ENCODE measurements at regions not wholly inside any gene's neighbourhood (a gene's known extent, or its start where the extent isn't known, plus 50 kb on each side); places are given as distances from the start of the nearest gene placed in this dataset.

DNA sequence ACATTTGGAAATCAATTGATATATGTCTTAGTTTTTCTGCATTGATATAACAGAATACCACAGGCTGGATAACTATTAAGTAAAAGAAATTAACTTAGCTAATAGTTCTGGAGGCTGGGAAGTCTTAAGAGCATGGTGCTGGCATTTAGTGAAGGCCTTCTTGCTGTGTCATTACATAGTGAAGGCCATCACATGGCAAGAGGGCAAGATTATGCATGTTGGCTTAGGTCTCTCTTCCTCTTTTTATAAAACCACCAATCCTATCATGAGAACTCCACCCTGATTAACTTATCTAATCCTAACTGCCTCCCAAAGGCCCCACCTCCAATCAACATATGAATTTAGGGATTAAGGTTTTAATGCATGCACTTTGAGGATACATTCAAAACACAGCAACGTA, 225.5 kb upstream of the VRK2 start:
- TF ChIP-seq POLR2A (IDR thresholded peaks at IDR 0.05) (no peak), EP300 (IDR thresholded peaks at IDR 0.05) (no peak)
- TF ChIP-seq, protein P1, sequence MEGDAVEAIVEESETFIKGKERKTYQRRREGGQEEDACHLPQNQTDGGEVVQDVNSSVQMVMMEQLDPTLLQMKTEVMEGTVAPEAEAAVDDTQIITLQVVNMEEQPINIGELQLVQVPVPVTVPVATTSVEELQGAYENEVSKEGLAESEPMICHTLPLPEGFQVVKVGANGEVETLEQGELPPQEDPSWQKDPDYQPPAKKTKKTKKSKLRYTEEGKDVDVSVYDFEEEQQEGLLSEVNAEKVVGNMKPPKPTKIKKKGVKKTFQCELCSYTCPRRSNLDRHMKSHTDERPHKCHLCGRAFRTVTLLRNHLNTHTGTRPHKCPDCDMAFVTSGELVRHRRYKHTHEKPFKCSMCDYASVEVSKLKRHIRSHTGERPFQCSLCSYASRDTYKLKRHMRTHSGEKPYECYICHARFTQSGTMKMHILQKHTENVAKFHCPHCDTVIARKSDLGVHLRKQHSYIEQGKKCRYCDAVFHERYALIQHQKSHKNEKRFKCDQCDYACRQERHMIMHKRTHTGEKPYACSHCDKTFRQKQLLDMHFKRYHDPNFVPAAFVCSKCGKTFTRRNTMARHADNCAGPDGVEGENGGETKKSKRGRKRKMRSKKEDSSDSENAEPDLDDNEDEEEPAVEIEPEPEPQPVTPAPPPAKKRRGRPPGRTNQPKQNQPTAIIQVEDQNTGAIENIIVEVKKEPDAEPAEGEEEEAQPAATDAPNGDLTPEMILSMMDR (IDR thresholded peaks at IDR 0.05): no peak
- no peak overlapping the region for H3K27ac ChIP-seq
- H3K4me1 ChIP-seq (ENCODE audit: insufficient read depth): no peaks in the 10 kb centered on the region
- no peak overlapping the region for H3K4me3 ChIP-seq
- intact Hi-C loops (cut with DNase I): no loop called here
- DNase-seq: no peak
- no peaks in the 10 kb centered on the region for H3K36me3 ChIP-seq
- WGBS, 3 donors: 74 to 82% (median 74%) methylated on average over 1 of the region's 1 CpG
- no peaks in the 10 kb centered on the region for H3K27me3 ChIP-seq
- no peaks in the 10 kb centered on the region for H3K9me3 ChIP-seq

DNA sequence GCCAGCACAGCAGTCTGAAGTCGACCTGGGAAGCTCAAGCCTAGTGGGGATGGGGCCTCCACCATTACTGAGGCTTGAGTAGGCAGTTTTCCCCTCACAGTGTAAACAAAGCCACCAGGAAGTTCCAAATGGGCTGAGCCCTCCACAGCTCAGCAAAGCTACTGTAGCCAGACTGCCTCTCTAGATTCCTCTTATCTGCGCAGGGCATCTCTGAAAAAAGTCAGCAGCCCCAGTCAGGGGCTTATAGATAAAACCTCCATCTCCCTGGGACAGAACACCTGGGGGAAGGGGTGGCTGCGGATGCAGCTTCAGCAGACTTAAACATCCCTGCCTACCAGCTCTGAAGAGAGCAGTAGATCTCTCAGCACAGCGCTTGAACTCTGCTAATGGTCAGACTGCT, 218.4 kb upstream of the VRK2 start:
- intact Hi-C loops (cut with DNase I): no loop called here
- 71 to 84% (median 84%) methylated on average over 4 of the region's 4 CpGs for WGBS, 3 donors
- TF ChIP-seq, protein P1 (IDR thresholded peaks at IDR 0.05): no peak
- TF ChIP-seq POLR2A (IDR thresholded peaks at IDR 0.05): no peak
- TF ChIP-seq EP300 (IDR thresholded peaks at IDR 0.05): no peak
- Histone ChIP-seq H3K27ac (no peak overlapping the region), H3K9me3 (no peaks in the 10 kb centered on the region), H3K36me3 (no peaks in the 10 kb centered on the region), H3K27me3 (no peaks in the 10 kb centered on the region), H3K4me1 (ENCODE audit: insufficient read depth) (no peaks in the 10 kb centered on the region), H3K4me3 (no peak overlapping the region)
- no peak for DNase-seq

DNA sequence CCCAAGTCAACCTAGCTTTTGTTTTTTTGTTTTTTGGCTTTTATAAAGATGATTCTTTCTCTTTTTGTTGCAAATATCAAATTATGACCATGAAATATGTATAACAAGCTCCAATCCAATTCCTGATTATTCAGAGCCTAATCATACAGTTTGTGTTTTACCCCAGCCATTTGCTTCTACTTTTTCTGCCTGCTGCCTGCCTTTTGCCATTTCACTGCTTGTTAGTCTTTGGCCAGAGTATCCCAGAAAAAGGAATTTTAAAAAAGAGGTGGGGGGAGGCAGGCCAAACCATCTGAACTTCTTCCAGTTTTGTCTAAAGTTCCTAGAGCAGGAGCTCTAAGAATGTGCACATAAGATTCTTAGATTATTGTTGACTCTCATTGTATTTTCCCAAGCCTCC, 211.9 kb upstream of the VRK2 start:
- Histone ChIP-seq H3K36me3 (no peaks in the 10 kb centered on the region), H3K27me3 (no peaks in the 10 kb centered on the region), H3K27ac (no peak overlapping the region), H3K4me1 (ENCODE audit: insufficient read depth) (no peaks in the 10 kb centered on the region), H3K4me3 (no peak overlapping the region), H3K9me3 (no peaks in the 10 kb centered on the region)
- no peak for TF ChIP-seq EP300 (IDR thresholded peaks at IDR 0.05)
- TF ChIP-seq POLR2A (IDR thresholded peaks at IDR 0.05): no peak
- TF ChIP-seq, protein P1 (IDR thresholded peaks at IDR 0.05): no peak
- no peak for DNase-seq
- intact Hi-C loops (cut with DNase I): no loop called here

DNA sequence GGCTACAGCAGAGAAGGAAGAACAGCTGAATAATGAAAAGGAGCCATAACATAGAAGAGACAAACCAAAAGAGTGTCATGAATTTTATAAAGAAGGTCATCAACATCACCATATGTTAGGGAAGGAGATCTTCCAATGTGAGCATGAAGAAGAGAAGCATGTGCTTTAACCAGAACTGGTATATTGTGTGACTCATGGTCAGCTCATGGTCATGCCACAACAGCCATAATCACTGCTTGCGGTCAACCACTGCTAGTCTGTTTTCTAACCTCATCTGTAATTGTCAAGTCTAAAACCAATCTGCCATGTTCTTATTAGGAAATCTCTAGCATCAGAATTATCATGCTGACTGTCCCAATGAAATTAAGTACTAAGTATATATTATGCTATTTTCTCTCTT, 204.1 kb upstream of the VRK2 start:
- intact Hi-C loops (cut with DNase I): no loop called here
- no peaks in the 10 kb centered on the region for H3K9me3 ChIP-seq
- no peak overlapping the region for H3K27ac ChIP-seq
- 89 to 100% (median 94%) methylated on average over 1 of the region's 1 CpG for WGBS, 3 donors
- H3K36me3 ChIP-seq: no peaks in the 10 kb centered on the region
- H3K4me1 ChIP-seq (ENCODE audit: insufficient read depth): no peaks in the 10 kb centered on the region
- H3K27me3 ChIP-seq: no peaks in the 10 kb centered on the region
- no peak for DNase-seq
- TF ChIP-seq, protein P1 (IDR thresholded peaks at IDR 0.05): no peak
- TF ChIP-seq EP300 (IDR thresholded peaks at IDR 0.05): no peak
- no peak for TF ChIP-seq POLR2A (IDR thresholded peaks at IDR 0.05)
- no peak overlapping the region for H3K4me3 ChIP-seq

DNA sequence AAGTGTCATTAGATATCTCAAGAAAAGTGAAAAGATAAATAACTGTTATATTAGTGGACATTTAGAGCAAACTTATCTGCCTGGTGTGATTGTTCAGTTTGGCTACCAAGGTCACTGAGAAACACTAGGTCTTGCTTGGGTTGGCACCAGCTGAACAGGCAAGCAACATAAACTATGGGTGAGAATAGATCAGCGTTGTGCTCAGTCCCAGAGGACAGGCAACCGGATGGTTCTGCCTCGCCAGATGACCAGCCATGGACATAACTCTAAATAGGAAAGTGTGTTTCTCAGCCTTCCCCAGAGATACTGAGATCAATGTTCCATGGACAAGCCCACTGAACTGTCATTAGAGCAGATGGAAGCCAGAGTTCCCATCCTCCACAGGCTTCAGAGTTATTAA, 203.4 kb upstream of the VRK2 start:
- DNase-seq: no peak
- WGBS, 3 donors: 73 to 82% (median 82%) methylated on average over 3 of the region's 3 CpGs
- Histone ChIP-seq H3K27me3 (no peaks in the 10 kb centered on the region), H3K36me3 (no peaks in the 10 kb centered on the region), H3K27ac (no peak overlapping the region), H3K4me1 (ENCODE audit: insufficient read depth) (no peaks in the 10 kb centered on the region), H3K4me3 (no peak overlapping the region), H3K9me3 (no peaks in the 10 kb centered on the region)
- no peak for TF ChIP-seq EP300 (IDR thresholded peaks at IDR 0.05)
- intact Hi-C loops (cut with DNase I): no loop called here

Data from ovary (tissue), 7 donors.